B cell (primary cell): ENCODE measurements at regions not wholly inside any gene's neighbourhood (a gene's known extent, or its start where the extent isn't known, plus 50 kb on each side); places are given as distances from the start of the nearest gene placed in this dataset.

Experiments used
- EZH2 ChIP-seq: IDR thresholded peaks from 2 replicates; pipeline ENCODE4 v1.6.1; 2012; ENCODE audit warnings: borderline replicate concordance, low read depth, mild to moderate bottlenecking, moderate library complexity, low read length; ENCODE audit not compliant: insufficient read depth, poor library complexity, severe bottlenecking
- TF ChIP-seq, protein P1 (sequence below): fragments of 200-600 bp; IDR thresholded peaks from one replicate; pipeline ENCODE4 v1.8.0; 2022; ENCODE audit warnings: antibody characterized with exemption, mild to moderate bottlenecking

DNA sequence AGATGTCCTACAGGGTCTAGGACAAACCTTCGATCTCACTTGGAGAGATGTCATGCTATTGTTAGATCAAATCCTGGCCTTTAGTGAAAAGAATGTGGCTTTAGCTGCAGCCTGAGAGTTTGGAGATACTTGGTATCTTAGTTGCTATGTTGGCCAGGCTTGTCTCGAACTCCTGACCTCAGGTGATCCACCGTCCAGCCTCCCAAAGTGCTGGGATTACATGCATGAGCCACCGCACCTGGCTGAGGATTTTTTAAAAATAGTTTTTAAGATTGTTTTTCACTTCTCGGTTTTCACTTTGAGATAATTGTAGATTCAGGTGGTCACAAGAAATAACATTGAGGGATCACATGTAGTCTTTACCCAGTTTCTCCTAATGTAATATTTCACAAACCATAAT lies 738.3 kb upstream of the POM121L12 start:
- TF ChIP-seq, protein P1, sequence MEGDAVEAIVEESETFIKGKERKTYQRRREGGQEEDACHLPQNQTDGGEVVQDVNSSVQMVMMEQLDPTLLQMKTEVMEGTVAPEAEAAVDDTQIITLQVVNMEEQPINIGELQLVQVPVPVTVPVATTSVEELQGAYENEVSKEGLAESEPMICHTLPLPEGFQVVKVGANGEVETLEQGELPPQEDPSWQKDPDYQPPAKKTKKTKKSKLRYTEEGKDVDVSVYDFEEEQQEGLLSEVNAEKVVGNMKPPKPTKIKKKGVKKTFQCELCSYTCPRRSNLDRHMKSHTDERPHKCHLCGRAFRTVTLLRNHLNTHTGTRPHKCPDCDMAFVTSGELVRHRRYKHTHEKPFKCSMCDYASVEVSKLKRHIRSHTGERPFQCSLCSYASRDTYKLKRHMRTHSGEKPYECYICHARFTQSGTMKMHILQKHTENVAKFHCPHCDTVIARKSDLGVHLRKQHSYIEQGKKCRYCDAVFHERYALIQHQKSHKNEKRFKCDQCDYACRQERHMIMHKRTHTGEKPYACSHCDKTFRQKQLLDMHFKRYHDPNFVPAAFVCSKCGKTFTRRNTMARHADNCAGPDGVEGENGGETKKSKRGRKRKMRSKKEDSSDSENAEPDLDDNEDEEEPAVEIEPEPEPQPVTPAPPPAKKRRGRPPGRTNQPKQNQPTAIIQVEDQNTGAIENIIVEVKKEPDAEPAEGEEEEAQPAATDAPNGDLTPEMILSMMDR: no peak
- no peak for TF ChIP-seq EZH2
